ENCODE measurements at regions not wholly inside any gene's neighbourhood (a gene's known extent, or its start where the extent isn't known, plus 50 kb on each side); places are given as distances from the start of the nearest gene placed in this dataset.

DNA sequence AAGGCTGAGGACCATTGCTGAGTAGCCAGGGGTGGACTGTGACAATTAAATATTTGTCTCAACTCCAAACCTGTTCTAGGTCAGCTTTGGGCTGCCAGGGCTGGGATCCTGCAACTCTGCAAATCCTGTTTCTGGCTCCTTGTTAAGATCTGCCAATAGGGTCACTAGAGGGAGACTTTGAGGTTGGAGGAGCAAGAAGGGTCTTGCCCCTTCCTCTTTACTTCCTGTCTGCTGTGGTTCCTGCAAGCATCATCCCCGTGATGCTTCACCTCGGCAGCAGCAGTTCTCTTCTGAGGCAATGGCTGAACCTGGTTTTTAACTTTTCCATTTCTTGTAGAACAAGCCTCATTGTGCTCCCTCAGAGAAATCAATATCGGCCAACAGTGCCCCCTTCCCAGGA is 124.6 kb downstream of the IRX5 start:
- H3K4me3 ChIP-seq (ENCODE audit: low read depth, low read length), result no peak overlapping the region
- no peak for DNase-seq (ENCODE audit: low read depth)
- TF ChIP-seq, protein P1, sequence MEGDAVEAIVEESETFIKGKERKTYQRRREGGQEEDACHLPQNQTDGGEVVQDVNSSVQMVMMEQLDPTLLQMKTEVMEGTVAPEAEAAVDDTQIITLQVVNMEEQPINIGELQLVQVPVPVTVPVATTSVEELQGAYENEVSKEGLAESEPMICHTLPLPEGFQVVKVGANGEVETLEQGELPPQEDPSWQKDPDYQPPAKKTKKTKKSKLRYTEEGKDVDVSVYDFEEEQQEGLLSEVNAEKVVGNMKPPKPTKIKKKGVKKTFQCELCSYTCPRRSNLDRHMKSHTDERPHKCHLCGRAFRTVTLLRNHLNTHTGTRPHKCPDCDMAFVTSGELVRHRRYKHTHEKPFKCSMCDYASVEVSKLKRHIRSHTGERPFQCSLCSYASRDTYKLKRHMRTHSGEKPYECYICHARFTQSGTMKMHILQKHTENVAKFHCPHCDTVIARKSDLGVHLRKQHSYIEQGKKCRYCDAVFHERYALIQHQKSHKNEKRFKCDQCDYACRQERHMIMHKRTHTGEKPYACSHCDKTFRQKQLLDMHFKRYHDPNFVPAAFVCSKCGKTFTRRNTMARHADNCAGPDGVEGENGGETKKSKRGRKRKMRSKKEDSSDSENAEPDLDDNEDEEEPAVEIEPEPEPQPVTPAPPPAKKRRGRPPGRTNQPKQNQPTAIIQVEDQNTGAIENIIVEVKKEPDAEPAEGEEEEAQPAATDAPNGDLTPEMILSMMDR (IDR thresholded peaks at IDR 0.05; ENCODE audit: insufficient read depth, low read length), result no peak

DNA sequence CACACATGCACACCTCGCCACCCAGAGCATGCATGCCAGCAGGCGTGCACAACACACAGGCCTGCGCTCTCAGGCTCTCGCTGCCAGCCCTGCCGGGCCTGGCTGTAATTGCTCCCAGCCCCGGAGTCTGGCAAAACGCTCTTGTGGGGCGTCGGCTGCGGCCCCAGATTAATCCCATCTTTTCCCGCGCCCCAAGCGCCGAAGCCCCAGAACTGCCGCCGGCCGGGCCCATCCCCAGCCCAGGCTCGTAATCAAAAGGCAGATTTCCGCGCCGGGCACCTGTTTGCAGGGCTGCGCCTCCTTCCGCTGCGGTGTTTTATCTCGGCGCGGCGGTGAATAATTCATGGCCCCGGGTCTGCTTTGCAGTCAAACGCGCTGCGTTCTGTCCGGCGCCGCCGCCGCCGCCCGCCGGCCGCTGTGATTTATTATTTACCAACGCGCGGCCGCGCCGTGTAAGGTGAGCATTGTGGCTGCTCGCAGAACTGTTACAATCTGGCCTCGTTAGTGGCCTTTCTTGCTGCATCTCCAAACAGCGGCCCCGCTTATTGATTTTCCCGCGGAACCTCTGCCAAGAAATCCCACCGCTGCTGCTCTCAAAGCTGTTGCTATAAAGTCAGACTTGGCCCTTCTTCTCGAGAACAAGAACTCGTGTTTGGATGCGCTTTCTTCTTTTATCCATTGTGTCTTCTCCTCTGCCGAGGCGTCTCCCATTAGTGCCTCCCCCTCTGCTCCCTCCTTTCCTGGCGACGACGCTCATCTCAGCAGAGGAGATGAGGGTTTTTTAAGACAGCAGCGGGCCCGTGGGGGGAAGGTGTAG is 126.1 kb downstream of the IRX5 start:
- H3K4me3 ChIP-seq (ENCODE audit: low read depth, low read length), result peak overlapping the region; percentile 28
- no peak for DNase-seq (ENCODE audit: low read depth)
- TF ChIP-seq, protein P1 (IDR thresholded peaks at IDR 0.05; ENCODE audit: insufficient read depth, low read length), result no peak

DNA sequence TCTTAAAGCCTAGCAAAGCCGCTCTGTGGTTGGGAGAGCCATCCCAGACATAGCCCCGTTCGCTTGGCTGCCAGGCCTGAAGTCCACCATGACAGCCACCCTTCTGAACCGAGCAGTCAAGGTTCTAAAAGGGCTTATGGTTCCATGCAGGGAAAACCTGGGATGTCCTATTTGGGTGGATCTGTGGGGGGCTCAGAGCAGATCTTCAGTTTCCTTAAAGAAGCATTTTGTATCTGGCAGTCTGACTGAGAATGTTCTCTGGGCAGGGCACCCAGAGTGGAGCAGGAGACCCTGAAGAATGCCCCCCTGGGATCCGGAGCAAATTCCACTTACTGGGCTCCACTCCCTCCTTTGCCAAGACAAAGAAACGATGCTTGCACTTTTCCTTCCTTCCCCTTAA is 127.2 kb downstream of the IRX5 start:
- DNase-seq (ENCODE audit: low read depth), result no peak
- H3K4me3 ChIP-seq (ENCODE audit: low read depth, low read length), result no peak overlapping the region
- TF ChIP-seq, protein P1 (IDR thresholded peaks at IDR 0.05; ENCODE audit: insufficient read depth, low read length), result no peak

DNA sequence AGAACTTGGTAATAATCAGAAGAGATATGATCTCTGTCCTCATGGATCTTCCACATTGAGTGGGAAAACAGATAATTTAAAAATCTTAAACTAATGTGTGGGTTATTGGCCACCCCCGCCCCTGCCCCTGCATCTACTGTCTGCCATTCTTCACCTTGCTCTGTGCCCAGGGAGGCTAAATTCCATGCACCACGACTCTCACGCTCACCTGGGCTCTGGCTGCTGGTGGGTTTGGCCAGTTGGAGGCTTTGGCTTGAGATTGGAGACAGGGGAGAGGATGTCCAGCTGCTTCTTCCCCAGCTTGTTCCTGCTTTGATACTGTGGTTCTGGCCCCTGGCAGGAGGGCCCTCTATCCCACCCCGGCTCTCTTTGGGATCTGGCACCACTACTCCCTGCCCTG is 127.9 kb downstream of the IRX5 start:
- no peak overlapping the region for H3K4me3 ChIP-seq (ENCODE audit: low read depth, low read length)
- no peak for DNase-seq (ENCODE audit: low read depth)
- TF ChIP-seq, protein P1 (IDR thresholded peaks at IDR 0.05; ENCODE audit: insufficient read depth, low read length), result no peak

DNA sequence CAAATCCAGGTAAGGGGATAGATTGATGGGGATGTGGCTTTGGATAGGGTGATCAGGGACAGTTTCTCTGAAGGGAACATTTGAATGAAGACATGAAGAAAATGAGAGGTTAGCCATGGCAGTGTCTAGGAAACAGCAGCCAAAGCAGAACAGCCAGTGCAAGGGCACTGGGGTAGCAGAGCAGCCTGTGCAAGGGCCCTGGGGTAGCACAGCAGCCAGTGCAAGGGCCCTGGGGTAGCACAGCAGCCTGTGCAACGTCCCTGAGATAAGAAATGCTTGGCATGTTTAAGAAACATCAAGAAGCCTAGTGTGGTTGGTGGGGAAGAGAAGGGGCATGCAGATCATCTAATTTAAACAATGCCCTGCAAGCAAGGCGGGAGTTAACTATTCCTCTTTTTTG is 128.5 kb downstream of the IRX5 start:
- TF ChIP-seq, protein P1 (IDR thresholded peaks at IDR 0.05; ENCODE audit: insufficient read depth, low read length), result no peak
- no peak for DNase-seq (ENCODE audit: low read depth)
- H3K4me3 ChIP-seq (ENCODE audit: low read depth, low read length), result no peak overlapping the region

DNA sequence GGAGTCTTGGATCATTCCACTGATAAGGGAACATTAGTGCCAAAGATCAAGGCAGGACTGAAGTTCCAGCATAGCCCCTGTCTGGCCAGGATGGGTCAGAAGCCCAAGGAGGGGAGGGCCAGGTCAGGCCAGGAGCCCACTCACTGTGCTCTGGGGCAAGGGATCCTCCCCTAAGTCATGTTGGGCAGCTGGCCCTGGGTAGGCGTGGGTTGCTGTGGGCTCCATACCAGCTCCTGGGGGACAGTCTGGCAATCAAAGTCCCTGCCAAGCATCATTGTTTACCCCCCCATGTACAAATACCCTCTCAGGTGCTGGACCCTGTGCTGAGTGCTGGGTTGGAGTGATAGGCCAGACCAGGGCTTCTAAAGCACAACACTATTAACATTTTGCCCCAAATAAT is 130.5 kb downstream of the IRX5 start:
- TF ChIP-seq, protein P1 (IDR thresholded peaks at IDR 0.05; ENCODE audit: insufficient read depth, low read length), result no peak
- no peak for DNase-seq (ENCODE audit: low read depth)
- no peak overlapping the region for H3K4me3 ChIP-seq (ENCODE audit: low read depth, low read length)

DNA sequence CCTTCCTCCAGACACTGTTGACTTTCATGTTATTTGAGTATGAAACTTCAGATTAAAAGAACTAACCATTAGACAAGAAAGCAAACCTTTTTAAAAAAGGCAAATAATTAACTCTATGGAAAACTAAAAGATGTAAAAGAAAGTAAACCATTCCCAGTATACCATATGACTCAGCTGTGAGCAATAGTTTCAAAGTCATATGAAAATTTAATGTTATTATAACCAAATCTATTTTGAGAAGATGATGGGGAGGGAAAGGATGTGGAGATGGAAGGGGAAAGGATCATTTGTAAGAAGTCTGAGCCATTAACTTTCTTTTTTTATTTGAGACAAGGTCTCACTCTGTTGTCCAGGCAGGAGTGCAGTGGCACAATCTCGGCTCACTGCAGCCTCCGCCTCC is 131.8 kb downstream of the IRX5 start:
- H3K4me3 ChIP-seq (ENCODE audit: low read depth, low read length), result no peak overlapping the region
- peak; percentile 27 for DNase-seq (ENCODE audit: low read depth)
- TF ChIP-seq, protein P1 (IDR thresholded peaks at IDR 0.05; ENCODE audit: insufficient read depth, low read length), result no peak

All from fibroblast of the aortic adventitia (primary cell).